ENCODE measurements at regions not wholly inside any gene's neighbourhood (a gene's known extent, or its start where the extent isn't known, plus 50 kb on each side); places are given as distances from the start of the nearest gene placed in this dataset.

- no peaks in the 10 kb centered on the region for H3K9me3 ChIP-seq
- no peak overlapping the region for H3K27ac ChIP-seq
- no peaks in the 10 kb centered on the region for H3K4me1 ChIP-seq
- TF ChIP-seq, protein P1, sequence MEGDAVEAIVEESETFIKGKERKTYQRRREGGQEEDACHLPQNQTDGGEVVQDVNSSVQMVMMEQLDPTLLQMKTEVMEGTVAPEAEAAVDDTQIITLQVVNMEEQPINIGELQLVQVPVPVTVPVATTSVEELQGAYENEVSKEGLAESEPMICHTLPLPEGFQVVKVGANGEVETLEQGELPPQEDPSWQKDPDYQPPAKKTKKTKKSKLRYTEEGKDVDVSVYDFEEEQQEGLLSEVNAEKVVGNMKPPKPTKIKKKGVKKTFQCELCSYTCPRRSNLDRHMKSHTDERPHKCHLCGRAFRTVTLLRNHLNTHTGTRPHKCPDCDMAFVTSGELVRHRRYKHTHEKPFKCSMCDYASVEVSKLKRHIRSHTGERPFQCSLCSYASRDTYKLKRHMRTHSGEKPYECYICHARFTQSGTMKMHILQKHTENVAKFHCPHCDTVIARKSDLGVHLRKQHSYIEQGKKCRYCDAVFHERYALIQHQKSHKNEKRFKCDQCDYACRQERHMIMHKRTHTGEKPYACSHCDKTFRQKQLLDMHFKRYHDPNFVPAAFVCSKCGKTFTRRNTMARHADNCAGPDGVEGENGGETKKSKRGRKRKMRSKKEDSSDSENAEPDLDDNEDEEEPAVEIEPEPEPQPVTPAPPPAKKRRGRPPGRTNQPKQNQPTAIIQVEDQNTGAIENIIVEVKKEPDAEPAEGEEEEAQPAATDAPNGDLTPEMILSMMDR (IDR thresholded peaks at IDR 0.05 in 8 of 11, conservative IDR thresholded peaks at IDR 0.05 in 3 of 11): no peak
- no peak for TF ChIP-seq POLR2AphosphoS5 (IDR thresholded peaks at IDR 0.05)
- 75 to 84% (median 81%) methylated on average over 5 of the region's 5 CpGs for WGBS, 5 donors
- peaks cover 0 to 31% (median 0%) of the 10 kb centered on the region in 7 donors for H3K27me3 ChIP-seq (replicated peaks in 1 of 7)
- no peaks in the 10 kb centered on the region for H3K36me3 ChIP-seq
- intact Hi-C loops (cut with DNase I; ENCODE audit: low total_unique reads): no loop called here
- H3K4me3 ChIP-seq: no peak overlapping the region
- DNase-seq: no peak
Observed at GRCh38 chr2:238711346-238711745, 136.5 kb upstream of the TWIST2 start.

- no peak for DNase-seq
- no peak overlapping the region for H3K4me3 ChIP-seq
- no peaks in the 10 kb centered on the region for H3K4me1 ChIP-seq
- H3K27ac ChIP-seq: no peak overlapping the region
- intact Hi-C loops (cut with DNase I; ENCODE audit: low total_unique reads): no loop called here
- TF ChIP-seq, protein P1 (IDR thresholded peaks at IDR 0.05 in 8 of 11, conservative IDR thresholded peaks at IDR 0.05 in 3 of 11): no peak
- TF ChIP-seq POLR2A (IDR thresholded peaks at IDR 0.05) (no peak), POLR2AphosphoS5 (IDR thresholded peaks at IDR 0.05) (no peak)
- H3K27me3 ChIP-seq (replicated peaks in 1 of 7): peaks cover 0 to 37% (median 0%) of the 10 kb centered on the region in 7 donors
- H3K36me3 ChIP-seq: no peaks in the 10 kb centered on the region
- H3K9me3 ChIP-seq: no peaks in the 10 kb centered on the region
- 80 to 96% (median 95%) methylated on average over 4 of the region's 4 CpGs for WGBS, 5 donors
Observed at GRCh38 chr2:238712011-238712410, 135.9 kb upstream of the TWIST2 start.

DNA sequence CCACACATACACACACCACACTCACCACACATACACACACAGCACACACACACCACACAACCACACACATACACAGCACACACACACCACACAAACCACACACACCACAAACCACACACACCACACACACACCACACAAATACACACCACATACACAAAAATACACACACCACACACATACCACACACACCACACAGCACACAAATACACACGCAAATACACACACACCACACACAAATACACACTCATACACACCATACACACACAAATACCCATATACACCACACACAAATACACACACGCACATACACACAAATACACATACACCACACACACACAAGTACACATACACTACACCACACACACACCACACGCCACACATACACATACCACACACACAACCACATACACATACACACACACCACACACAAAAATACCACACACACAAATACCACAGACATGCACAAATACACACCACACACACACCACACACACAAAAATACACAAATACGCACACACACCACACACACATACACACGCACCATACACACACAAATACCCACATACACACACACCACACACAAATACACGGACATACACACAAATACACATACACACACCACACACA is 134.6 kb upstream of the TWIST2 start:
- H3K4me3 ChIP-seq: no peak overlapping the region
- no peak overlapping the region for H3K27ac ChIP-seq
- DNase-seq: no peak
- no peaks in the 10 kb centered on the region for H3K9me3 ChIP-seq
- intact Hi-C loops (cut with DNase I; ENCODE audit: low total_unique reads): no loop called here
- peaks cover 0 to 41% (median 0%) of the 10 kb centered on the region in 7 donors for H3K27me3 ChIP-seq (replicated peaks in 1 of 7)
- no peaks in the 10 kb centered on the region for H3K4me1 ChIP-seq
- 90 to 97% (median 91%) methylated on average over 6 of the region's 6 CpGs for WGBS, 5 donors
- no peaks in the 10 kb centered on the region for H3K36me3 ChIP-seq
- no peak for TF ChIP-seq POLR2AphosphoS5 (IDR thresholded peaks at IDR 0.05)
- TF ChIP-seq, protein P1 (IDR thresholded peaks at IDR 0.05 in 8 of 11, conservative IDR thresholded peaks at IDR 0.05 in 3 of 11): no peak
- TF ChIP-seq POLR2A (IDR thresholded peaks at IDR 0.05): no peak

DNA sequence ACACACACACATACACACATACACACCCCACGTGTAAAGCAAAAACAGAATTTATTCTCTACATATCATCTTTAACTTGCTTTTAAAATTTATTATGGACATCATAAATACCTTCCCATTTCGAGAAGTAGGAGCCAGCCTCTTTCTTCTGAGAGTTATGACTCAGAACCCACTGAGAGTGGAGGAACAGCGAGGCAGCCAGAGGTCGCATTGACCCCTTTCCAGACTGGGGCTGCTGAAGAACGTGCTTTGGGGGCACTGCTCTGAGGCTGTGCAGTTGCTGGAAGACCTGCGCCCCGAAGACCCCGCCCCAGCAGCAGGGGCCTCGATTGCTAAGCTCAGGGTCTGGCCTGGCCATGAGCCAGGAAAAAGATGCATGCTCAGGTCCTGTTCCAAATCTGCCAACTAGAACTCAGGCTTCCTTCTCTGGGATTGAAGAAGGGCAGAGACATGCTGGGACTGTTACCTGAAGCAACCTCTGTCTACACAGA is 133.8 kb upstream of the TWIST2 start:
- Histone ChIP-seq H3K27me3 (replicated peaks in 1 of 7) (peaks cover 0 to 43% (median 0%) of the 10 kb centered on the region in 7 donors), H3K27ac (no peak overlapping the region), H3K9me3 (no peaks in the 10 kb centered on the region), H3K4me1 (no peaks in the 10 kb centered on the region), H3K36me3 (no peaks in the 10 kb centered on the region), H3K4me3 (no peak overlapping the region)
- no peak for TF ChIP-seq POLR2AphosphoS5 (IDR thresholded peaks at IDR 0.05)
- no peak for TF ChIP-seq POLR2A (IDR thresholded peaks at IDR 0.05)
- TF ChIP-seq, protein P1 (IDR thresholded peaks at IDR 0.05 in 8 of 11, conservative IDR thresholded peaks at IDR 0.05 in 3 of 11): no peak
- intact Hi-C loops (cut with DNase I; ENCODE audit: low total_unique reads): no loop called here
- no peak for DNase-seq
- 67 to 85% (median 82%) methylated on average over 8 to 9 of the region's 9 CpGs for WGBS, 5 donors

All from spleen (tissue), 11 donors.